NCI-H2171 treated with DMSO at 0.1 percent for 48 hours (cell line): ENCODE measurements at regions not wholly inside any gene's neighbourhood (a gene's known extent, or its start where the extent isn't known, plus 50 kb on each side); places are given as distances from the start of the nearest gene placed in this dataset.

Source experiments
- DNase-seq: peaks from one replicate; lab custom pipeline; 2025; lab: John Stamatoyannopoulos, UW

DNA sequence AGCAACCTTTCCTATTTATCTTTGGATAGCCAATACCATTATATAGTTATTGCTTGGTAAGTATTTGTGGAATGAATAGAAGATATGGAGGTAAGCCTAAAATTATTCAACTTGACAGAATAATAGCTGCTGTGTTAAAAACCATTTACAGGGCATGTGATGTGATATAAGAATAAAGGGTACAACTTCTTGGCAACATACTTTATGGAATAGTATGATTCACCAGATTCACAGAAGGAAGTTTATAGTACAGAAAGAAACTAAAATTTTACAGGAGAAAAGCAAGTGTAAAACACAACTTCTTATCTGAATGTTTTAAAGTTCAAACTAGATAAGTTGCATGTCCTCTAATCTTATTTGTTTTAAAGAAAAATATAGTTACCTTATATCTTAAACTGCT is 186.4 kb upstream of the ZRANB2 start:
- DNase-seq: no peak

DNA sequence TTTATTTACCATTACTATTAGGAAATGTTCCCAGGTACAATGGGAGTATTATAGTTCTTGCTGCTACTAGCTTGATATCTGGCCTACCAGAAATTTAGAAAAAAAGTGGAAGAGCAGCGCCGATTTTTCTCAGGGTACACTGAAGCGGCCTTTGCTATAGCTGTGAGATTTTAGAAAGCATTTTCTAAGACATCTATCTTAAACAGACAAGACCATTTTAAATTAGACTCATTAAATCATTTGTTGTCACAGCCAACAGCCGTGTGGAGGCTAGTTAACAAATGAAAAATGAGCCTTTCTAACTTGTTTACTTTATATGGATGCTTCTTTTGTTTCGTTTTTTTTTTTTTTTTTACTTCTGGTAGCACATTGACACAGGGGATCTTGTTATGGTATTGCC is 183.2 kb upstream of the ZRANB2 start:
- no peak for DNase-seq

DNA sequence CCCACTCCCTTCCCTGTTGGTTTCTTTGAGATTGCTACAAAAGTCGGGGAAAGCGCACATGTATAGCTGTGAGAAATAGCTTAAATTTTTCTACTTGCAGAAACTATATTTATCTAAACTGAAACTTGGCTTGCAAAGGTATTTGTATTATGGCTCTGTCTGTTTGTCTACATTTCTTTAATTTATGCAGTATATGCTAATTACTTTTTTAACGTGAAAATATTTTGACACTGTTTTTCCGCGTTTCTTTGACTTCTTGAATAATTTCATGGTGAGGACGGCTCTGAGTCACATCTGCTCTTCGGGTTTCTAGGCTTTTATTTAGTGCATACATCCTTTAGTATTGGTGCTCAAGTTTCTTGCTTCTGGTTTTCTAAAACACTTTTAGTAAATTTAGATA is 182.1 kb upstream of the ZRANB2 start:
- DNase-seq: no peak

DNA sequence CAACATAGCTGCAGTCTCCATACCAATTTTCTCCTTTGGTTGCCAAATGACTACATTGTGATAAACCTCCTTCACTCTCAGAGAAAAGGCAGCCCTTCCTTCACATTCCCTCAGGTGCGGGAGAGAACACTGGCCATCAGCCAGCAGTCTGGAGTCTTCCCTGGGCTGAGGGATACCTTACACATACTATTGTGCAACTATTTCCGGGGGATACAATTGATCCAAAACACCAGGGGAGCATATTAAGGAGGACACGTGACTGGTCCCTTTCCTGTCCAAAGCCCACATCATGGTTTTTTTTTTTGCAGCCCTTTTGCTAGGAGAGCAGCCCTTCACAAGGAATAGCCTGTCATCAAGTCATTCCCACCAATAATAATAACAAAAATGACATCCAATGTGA is 172.1 kb upstream of the ZRANB2 start:
- DNase-seq: no peak

DNA sequence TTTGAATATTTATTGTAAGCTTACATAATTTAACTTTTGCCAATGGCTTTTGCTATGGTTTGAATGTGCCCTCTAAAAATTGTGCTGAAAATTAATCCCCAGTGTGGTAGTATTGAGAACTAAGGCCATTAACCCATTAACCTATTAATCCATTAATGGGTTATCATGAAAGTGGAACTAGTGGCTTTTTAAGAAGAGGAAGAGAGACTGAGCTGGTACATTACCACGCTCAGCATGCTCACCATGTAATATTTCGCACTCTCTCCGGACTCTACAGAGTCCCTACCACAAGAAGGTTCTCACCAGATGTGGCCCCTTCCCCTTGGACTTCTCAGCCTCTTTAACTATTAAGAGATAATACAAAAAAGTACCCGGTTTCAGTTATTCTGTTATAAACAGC is 164.4 kb upstream of the ZRANB2 start:
- DNase-seq: no peak

DNA sequence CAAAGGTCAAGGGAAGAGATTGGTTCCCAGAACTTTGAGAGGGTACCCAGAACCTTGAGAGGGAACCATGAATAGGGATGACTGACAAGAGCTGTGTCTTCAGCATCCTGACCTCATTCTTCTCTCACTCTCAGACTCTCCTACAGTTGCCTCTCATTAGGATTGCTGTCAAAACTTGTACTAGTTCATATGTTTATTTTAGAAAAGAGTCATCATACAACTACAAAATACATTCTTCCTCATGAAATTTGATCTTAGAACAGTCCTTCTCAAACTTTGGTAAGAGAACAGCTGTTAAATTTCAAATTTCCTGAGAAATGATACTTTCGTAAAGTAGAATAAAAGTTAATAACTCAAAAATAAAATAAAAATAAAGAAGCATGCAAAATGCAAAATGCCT is 161.4 kb upstream of the ZRANB2 start:
- no peak for DNase-seq

DNA sequence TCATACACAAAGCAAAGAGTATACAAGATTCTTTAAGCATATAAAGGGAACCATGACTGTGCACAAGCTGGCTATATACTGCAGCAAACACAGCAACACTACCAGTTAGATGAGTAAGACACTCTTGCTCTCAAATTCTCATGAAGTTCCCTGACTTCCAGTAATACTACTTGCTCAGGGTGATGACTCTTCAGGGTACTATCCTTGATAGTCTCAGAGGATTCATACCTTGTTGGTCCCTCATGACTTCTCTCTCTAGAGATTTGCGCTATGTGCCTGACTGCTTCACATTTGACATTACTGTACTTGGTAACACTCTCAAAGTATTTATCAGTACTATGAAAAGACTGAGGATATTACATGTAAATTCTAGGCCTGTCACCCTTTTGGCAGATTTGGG is 159.8 kb upstream of the ZRANB2 start:
- DNase-seq: no peak

DNA sequence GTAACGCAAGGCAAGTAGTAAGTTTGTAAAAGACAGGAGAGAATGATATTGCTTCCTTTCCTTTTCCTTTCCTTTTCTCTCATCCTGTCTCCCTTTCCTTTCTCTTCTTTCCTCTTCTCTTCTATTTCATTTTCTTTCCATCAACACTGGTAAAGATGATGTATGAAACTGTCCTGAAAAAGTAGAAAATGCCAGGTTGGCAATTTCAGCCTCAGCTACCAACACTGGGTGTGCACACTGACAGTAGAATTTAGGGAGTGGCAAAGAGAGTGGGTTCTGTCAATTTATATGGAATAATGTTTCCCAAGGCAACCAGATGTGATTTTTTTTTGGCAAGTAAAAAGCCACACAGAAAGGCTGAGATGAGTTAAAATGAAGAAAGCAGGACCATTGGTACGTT is 155.7 kb upstream of the ZRANB2 start:
- no peak for DNase-seq

DNA sequence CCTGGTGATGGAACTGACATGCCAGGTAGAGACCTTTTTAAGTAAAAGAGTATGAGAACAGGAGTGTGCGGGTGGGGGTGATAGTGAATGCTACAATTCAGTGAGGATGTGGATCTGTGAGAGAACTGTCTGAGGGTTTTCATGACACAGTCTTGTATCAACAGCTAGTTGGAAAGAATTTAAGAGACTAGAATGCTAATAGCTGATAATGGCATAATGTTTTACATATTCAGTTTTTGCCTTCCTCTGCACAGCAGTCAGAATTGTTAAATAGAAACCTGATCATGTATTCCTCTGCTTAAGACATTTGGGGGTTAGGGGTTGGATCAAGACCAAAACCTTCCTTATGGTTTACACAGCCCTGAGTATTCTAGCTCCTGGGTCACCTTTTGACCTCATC is 152.8 kb upstream of the ZRANB2 start:
- no peak for DNase-seq

DNA sequence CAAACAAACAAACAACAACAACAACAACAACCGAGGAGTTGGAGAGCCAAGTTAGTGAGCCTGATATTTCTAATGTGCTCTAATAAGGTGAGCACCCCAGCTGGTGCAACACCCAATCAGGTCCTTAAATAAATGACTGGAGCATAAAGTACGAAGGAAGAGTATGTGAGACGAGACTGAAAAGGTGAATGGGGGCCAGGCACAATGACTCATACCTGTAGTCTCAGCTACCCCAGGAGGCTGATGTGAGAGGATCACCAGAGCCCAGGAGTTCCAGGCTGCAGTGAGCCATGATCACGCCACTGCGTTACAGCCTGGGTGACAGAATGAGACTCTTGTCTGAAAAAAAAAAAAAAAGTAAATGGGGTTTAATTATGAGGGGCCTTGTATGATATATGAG is 152.0 kb upstream of the ZRANB2 start:
- DNase-seq: no peak

DNA sequence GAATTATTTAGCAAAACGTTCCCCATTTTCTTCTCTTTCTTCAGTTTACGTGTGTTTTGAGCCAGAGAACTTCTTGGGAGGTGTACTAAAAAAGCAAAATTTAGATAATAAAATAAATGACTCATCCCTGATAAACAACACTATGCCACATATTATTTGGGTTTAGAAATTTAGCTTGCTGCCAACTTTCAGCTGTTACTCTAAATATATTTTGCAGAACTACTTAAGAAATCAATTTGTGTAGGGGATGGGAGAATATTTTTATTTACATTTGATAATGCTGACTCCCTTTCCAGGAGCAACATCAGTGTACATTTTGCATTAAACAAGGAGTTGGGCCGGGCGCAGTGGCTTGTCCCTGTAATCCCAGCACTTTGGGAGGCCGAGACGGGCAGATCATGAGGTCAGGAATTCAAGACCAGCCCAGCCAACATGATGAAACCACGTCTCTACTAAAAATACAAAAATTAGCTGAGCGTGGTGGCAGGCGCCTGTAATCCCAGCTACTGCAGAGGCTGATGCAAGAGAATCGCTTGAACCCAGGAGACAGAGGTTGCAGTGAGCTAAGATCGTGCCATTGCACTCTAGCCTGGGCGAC is 151.4 kb upstream of the ZRANB2 start:
- DNase-seq: no peak

DNA sequence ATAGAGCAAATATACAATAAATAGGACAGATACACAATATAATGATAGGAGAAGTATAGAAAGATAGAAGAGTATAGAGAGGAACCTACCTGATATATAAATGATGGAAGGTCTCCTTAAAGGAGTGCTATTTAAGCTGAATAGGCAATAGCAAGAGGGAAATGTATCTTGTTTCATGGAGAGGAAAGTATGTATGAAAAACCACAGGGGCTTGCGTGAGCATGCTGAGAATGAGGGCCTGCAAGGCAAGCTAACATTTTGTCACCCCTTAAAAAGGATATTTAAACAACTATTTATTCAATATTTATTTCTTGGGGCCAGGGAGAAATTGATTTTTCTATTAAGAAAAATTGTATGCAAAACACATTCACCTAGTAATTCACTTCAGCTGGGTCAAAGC is 150.9 kb upstream of the ZRANB2 start:
- DNase-seq: peak; percentile 21

DNA sequence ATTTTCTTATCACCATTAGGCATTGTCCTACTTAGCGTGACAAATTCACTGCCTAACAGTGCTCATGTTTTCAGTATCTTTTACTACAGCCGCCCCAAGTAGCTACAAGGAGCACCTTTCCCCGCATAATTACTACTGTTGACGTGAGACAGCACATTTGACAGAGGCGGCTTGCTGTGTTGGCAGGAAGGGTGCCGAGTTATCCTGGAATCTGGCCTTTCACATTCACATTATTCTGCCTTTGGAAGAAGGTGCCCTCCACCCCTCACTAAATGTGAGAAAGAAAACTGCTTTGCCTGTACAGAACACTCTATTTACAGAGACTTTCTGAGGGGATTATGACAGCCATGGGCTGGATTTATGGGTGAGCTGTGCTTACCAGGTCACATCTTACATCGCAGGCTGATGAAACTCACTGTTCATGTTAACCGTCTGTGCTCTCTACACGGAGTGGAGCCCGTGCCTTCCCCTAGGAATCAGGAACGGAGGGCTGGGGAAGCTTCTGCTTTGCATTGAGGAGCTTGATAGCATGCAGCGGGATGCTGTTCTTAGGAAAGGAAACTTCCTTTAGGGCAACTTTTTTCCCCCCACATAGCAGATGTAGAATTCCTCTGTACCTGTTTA is 148.0 kb upstream of the ZRANB2 start:
- no peak for DNase-seq

DNA sequence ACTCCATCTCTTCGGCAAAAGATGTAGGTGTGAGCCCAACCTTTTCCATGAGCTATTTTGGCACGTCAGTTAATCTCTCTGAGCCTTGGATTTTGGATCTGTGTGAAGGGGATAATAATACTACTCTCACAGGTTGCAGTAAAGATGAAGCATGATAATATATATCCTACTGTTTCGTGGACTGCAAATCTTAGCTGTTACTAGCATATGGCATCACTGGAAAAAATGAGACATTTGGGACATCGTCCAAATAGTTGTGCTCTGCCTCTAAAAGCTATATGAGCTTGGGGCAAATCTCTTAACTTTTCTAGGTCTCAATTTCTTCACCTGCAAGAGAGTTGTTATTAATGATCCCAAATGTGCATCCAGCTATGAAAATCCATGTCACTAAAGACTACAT is 147.4 kb upstream of the ZRANB2 start:
- DNase-seq: no peak

DNA sequence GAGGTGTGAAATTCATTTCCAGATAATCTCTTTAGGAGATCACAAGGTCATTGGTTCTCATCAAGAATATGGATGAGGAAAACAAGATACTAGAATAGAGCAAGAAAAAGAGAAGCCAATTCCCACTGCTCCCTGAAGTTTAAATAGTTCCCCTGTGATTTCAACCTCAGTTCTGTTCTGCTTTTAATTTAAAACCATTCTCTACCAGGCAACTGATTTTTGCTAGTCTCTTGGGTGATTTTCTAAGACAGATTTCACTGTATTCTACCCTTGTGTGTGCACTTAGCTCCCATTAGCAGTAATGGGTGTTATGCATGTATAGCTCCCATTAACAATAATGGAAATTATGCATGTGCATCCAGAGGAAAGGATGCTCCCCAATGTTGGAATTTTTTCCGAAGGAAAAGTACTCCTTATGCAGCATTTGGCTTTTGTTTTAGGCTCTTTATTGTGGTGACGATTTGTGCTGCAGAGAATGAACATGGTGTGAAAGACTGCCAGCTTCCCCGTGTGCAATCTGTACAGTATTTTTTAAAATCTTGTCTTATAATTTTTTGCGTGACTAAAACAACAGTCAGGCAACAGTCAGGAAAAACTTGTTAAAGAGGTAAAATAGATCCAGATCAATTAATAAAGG is 144.0 kb upstream of the ZRANB2 start:
- DNase-seq: no peak

DNA sequence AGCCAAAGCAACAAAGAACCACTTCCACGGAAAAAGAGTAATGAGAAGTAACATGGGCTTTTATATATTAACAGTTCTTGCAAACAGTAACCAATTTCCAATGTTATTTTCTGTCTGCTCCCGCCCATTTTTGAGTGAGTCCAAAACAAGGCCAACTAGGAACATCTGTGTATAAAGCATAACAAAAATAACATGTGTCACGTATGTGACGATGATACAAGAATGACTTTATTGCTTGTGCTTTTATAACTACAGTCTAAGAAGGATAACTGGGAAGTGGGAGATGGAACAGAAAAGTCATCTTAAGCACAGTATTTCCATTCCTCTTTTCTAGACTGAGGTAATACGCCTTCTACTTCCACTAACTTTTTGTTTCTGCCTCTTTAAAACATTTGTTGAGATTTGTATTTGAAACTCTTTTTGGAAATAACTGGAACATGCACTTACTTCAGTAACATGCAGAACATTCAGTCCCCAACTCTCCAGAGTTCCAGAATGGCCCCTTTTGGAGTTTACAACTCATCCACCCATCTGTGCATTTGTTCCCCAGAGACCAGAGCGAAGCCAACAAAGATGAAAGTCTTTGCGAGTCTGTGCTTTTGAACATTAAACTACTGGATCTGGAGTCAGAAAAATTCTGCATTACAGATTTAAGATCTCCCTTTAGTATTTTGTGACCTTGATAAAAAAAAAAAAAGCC is 143.0 kb upstream of the ZRANB2 start:
- peak; percentile 33 for DNase-seq

DNA sequence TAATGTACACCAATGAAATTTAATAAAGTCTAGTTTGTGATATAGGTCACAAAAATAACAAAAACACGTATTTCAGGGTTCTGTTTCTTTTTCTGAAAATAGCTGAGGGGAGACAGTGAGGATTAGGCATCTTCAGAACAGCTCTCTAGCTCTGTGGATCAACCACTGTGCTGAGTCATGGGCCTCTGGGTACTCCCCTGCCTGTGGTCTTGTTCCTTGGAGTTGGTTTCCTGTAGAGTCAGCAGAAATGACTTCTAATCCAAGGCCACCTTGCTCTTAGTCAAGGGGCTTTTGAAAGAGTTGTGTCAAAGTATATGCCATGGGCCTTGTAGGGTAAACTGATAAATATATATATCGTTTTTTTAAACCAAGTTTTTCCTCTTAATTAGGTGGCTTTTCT is 141.8 kb upstream of the ZRANB2 start:
- no peak for DNase-seq

DNA sequence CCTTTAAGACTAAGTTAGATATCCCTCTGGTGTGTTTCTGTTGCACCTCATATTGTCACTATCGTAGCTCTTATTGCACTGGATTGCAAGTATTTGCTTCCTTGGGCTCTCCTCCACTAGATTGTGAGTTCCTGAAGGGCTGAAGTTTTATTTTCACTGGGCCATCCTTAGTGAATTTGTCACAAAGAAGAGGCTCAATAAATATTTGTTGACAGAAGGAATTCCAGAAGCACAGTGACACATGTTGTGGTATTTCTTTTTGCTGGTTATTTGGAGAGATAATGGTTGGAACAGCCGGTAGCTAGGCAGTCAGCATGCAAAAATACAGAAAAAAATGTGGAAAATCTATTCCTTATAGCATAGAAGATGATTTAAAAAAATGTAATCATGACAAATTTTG is 129.9 kb upstream of the ZRANB2 start:
- DNase-seq: no peak

DNA sequence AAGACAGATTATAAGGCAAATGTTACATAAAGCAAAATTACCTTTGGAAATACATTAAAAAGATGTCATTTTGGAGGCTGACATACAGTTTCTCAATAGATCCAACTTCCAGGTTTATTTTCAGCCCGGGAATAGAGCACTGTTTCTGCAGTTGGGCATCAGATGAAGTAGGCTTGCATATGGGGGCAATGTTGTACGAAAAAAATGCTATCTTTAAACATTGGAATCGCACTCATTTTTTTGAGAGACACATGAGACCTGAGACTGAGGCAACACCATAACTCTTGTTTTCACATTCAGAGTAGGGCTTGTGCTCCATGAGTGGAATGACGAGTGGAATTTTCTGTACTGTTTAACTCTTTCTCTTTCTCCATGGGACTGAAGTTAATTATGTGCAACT is 122.4 kb upstream of the ZRANB2 start:
- DNase-seq: no peak

DNA sequence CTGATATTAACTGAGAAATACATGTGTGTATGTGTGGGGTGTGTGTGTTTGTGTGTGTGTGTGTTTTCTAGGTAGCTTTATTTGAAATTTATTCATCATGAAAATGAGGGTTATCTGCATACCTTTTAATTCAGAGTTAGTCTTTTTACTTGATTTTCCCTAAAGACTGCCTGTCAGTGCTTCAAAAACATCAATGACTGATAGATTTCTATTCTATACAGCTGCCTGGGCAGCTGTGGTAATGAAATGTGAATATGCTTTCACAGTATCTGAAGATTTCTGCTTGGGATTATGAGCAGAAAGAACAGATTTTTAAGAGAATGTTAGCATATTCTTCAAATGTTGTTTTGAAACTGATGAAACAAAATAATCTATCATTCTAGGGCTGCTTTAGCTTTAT is 119.7 kb upstream of the ZRANB2 start:
- DNase-seq: no peak

DNA sequence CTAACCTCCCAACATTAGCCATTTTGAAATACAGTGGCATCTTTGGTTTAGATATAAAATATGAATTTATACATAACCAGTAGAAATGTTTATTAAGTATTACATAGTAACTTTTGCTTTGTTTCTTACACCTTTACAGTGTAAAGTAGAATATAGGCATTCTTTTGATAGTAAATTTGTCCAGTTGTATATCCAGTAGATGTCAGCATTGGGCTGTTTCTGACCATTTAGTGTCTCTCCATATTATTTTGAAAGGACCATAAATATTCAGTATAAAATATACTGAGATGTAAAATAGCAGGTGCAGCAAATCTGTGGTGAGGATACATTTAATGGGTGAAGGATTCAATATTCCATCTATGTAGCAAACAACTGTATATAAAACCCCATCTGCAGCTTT is 115.8 kb upstream of the ZRANB2 start:
- peak; percentile 26 for DNase-seq

DNA sequence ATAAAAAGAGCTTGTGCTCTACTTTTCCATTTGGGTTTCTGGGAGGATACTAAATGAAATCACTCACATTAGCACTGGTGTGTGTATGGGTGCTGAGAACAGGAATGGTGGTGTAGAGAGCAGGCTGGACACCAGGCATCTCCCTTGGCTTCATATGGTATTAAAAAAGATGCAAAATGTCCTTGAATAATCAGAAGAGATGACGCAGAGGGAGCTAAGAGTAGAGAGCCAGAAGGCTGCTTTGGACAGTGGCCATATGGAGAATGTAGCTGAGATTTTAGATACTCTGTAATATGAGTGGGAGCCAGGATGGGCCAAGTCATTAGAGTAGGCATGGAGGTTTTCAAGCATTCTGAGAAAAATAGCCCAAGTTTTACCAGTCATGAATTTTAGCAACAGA is 112.3 kb upstream of the ZRANB2 start:
- DNase-seq: no peak

DNA sequence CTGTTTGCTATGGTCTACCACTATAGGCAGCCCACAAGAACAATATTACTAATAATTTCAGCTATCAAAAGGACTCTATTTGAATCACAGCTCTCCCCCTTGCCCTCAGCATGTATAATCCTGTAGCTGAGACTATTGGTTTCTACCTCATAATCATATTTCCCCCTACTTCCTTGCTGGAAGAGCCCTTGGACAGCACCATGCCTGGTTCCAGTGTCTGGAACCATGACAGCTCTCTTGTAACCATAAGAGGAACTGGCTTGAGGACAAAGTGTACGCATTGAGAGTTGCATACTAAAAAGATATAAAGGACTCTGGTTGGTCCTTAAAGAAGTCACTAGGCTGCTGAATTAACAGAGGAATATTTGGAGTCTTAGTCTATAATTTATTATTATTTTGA is 110.7 kb upstream of the ZRANB2 start:
- DNase-seq: no peak
